ENCODE measurements at regions not wholly inside any gene's neighbourhood (a gene's known extent, or its start where the extent isn't known, plus 50 kb on each side); places are given as distances from the start of the nearest gene placed in this dataset.

- no peak for TF ChIP-seq CTCF (conservative IDR thresholded peaks at IDR 0.05)
- no peak overlapping the region for H3K27ac ChIP-seq
Observed at GRCh38 chr6:88216182-88216581, 50.0 kb upstream of the CNR1 start.

Measured in VCaP (cell line).